Hepatocyte (in vitro differentiated cells): ENCODE measurements at regions not wholly inside any gene's neighbourhood (a gene's known extent, or its start where the extent isn't known, plus 50 kb on each side); places are given as distances from the start of the nearest gene placed in this dataset.

ENCODE experiments used
- DNase-seq: peaks from one replicate; pipeline ENCODE4 v3.0.0-alpha.2; 2016; ENCODE audit warnings: low spot score
- H2AFZ ChIP-seq: fragments of 200-600 bp; sonication (generic); 2 replicates; pipeline ENCODE4 v1.6.0; 2016; ENCODE audit warnings: antibody characterized with exemption, mild to moderate bottlenecking
- H3K27ac ChIP-seq: fragments of 200-600 bp; sonication (generic); 2 replicates; pipeline ENCODE4 v1.5.1; 2016; ENCODE audit warnings: mild to moderate bottlenecking
- H3K27me3 ChIP-seq: fragments of 200-600 bp; sonication (generic); 2 replicates; pipeline ENCODE4 v1.6.1; 2016
- H3K36me3 ChIP-seq: fragments of 200-600 bp; sonication (generic); replicated peaks from 2 replicates; pipeline ENCODE4 v1.5.1; 2016; ENCODE audit warnings: low read depth; ENCODE audit not compliant: insufficient read depth
- H3K4me1 ChIP-seq: fragments of 200-600 bp; sonication (generic); 2 replicates; pipeline ENCODE4 v1.5.1; 2016; ENCODE audit warnings: mild to moderate bottlenecking, moderate library complexity; ENCODE audit not compliant: insufficient read depth
- H3K4me2 ChIP-seq: fragments of 200-600 bp; sonication (generic); 2 replicates; pipeline ENCODE4 v1.6.0; 2016
- H3K4me3 ChIP-seq: fragments of 200-600 bp; sonication (generic); 2 replicates; pipeline ENCODE4 v1.5.1; 2016; ENCODE audit warnings: mild to moderate bottlenecking
- H3K79me2 ChIP-seq: fragments of 200-600 bp; sonication (generic); 2 replicates; pipeline ENCODE4 v1.6.0; 2017; ENCODE audit warnings: mild to moderate bottlenecking
- H3K9me2 ChIP-seq: fragments of 200-600 bp; sonication (generic); replicated peaks from 2 replicates; pipeline ENCODE4 v1.6.0; 2017; ENCODE audit warnings: mild to moderate bottlenecking; ENCODE audit not compliant: insufficient read depth
- H3K9me3 ChIP-seq: fragments of 200-600 bp; sonication (generic); 2 replicates; pipeline ENCODE4 v1.5.1; 2016; ENCODE audit warnings: low read depth, mild to moderate bottlenecking
- H4K20me1 ChIP-seq: fragments of 200-600 bp; sonication (generic); 2 replicates; pipeline ENCODE4 v1.6.0; 2016; ENCODE audit warnings: mild to moderate bottlenecking; ENCODE audit not compliant: insufficient read depth, poor library complexity, severe bottlenecking
- EZH2 ChIP-seq: fragments of 200-600 bp; sonication (generic); IDR thresholded peaks from 2 replicates; pipeline ENCODE4 v1.6.1; 2016; ENCODE audit warnings: antibody characterized with exemption, mild to moderate bottlenecking, borderline replicate concordance
- EZH2phosphoT487 ChIP-seq: fragments of 200-600 bp; sonication (generic); IDR thresholded peaks from one replicate; pipeline ENCODE4 v1.6.1; 2018; ENCODE audit warnings: antibody characterized with exemption, mild to moderate bottlenecking, low read depth, moderate library complexity; ENCODE audit not compliant: unreplicated experiment, severe bottlenecking
- WGBS: methylation state at CpG from one replicate; pipeline ENCODE4 v1.1.6; 2016; ENCODE audit warnings: low lambda C conversion rate; ENCODE audit errors: missing lambda C conversion rate; 5-methylcytosine and 5-hydroxymethylcytosine counted together
- TF ChIP-seq, protein P1 (sequence below): fragments of 200-600 bp; sonication (generic); IDR thresholded peaks from 2 replicates; pipeline ENCODE4 v1.5.1; 2016; ENCODE audit warnings: antibody characterized with exemption, mild to moderate bottlenecking; ENCODE audit not compliant: poor library complexity

DNA sequence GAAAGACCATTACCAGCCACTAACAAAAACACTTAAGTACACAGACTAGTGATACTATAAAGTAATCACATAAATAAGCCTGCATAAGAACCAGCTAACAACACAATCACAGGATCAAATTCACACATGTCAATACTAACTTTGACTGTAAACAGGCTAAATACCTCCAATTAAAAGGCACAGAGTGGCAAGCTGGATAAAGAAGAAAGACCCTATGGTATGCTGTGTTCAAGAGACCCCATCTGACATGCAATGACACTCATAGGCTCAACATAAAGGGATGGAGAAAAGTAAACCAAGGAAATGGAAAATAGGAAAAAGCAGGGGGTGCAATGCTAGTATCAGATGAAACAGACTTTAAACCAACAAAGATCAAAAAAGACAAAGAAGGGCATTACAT lies 631.8 kb upstream of the NOX3 start:
- no peaks in the 10 kb centered on the region for H3K36me3 ChIP-seq
- no peaks in the 10 kb centered on the region for H3K9me2 ChIP-seq
- H3K27ac ChIP-seq, result no peak overlapping the region
- H3K4me3 ChIP-seq, result no peak overlapping the region
- no peaks in the 10 kb centered on the region for H3K4me1 ChIP-seq
- no peak for DNase-seq
- H2AFZ ChIP-seq, result no peak overlapping the region
- no peaks in the 10 kb centered on the region for H3K9me3 ChIP-seq
- no peak overlapping the region for H3K4me2 ChIP-seq
- no peaks in the 10 kb centered on the region for H3K27me3 ChIP-seq
- no peak for TF ChIP-seq EZH2phosphoT487
- TF ChIP-seq EZH2, result no peak
- TF ChIP-seq, protein P1, sequence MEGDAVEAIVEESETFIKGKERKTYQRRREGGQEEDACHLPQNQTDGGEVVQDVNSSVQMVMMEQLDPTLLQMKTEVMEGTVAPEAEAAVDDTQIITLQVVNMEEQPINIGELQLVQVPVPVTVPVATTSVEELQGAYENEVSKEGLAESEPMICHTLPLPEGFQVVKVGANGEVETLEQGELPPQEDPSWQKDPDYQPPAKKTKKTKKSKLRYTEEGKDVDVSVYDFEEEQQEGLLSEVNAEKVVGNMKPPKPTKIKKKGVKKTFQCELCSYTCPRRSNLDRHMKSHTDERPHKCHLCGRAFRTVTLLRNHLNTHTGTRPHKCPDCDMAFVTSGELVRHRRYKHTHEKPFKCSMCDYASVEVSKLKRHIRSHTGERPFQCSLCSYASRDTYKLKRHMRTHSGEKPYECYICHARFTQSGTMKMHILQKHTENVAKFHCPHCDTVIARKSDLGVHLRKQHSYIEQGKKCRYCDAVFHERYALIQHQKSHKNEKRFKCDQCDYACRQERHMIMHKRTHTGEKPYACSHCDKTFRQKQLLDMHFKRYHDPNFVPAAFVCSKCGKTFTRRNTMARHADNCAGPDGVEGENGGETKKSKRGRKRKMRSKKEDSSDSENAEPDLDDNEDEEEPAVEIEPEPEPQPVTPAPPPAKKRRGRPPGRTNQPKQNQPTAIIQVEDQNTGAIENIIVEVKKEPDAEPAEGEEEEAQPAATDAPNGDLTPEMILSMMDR, result no peak
- H3K79me2 ChIP-seq, result no peaks in the 10 kb centered on the region
- H4K20me1 ChIP-seq, result no peaks in the 10 kb centered on the region

- no peak for DNase-seq
- TF ChIP-seq EZH2 (no peak), EZH2phosphoT487 (no peak)
- TF ChIP-seq, protein P1, result no peak
- H2AFZ ChIP-seq, result no peak overlapping the region
- H3K4me1 ChIP-seq, result no peaks in the 10 kb centered on the region
- no peaks in the 10 kb centered on the region for H3K9me2 ChIP-seq
- no peaks in the 10 kb centered on the region for H3K9me3 ChIP-seq
- H3K79me2 ChIP-seq, result no peaks in the 10 kb centered on the region
- no peaks in the 10 kb centered on the region for H3K36me3 ChIP-seq
- H3K27ac ChIP-seq, result no peak overlapping the region
- 76% methylated on average over 3 of the region's 3 CpGs for WGBS
- no peak overlapping the region for H3K4me2 ChIP-seq
- no peak overlapping the region for H3K4me3 ChIP-seq
- H4K20me1 ChIP-seq, result no peaks in the 10 kb centered on the region
- no peaks in the 10 kb centered on the region for H3K27me3 ChIP-seq
Observed at GRCh38 chr6:156082012-156082411, 626.4 kb upstream of the NOX3 start.

DNA sequence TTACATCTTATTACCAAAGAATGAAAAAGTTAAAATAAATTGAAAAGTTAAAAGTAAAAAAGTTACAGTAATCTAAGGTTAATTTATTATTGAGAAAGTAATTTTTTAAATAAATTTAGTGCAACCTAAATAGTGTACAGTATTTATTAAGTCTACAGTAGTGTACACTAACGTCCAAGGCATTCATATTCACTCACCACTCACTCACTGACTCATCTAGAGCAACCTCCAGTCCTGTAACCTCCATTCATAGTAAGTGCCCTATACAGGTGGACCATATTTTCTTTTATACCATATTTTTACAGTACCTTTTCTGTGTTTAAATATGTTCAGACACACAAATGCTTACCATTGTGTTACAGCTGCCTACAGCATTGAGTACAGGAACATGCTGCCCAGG lies 624.7 kb upstream of the NOX3 start:
- TF ChIP-seq EZH2 (no peak), EZH2phosphoT487 (no peak)
- TF ChIP-seq, protein P1, result no peak
- Histone ChIP-seq H3K79me2 (no peaks in the 10 kb centered on the region), H4K20me1 (no peaks in the 10 kb centered on the region), H3K9me2 (no peaks in the 10 kb centered on the region), H3K27ac (no peak overlapping the region), H3K36me3 (no peaks in the 10 kb centered on the region), H3K4me2 (no peak overlapping the region), H3K27me3 (no peaks in the 10 kb centered on the region), H3K4me3 (no peak overlapping the region), H3K9me3 (no peaks in the 10 kb centered on the region), H3K4me1 (no peaks in the 10 kb centered on the region), H2AFZ (no peak overlapping the region)
- 84% methylated on average over 1 of the region's 1 CpG for WGBS
- no peak for DNase-seq

- TF ChIP-seq, protein P1, result no peak
- TF ChIP-seq EZH2 (no peak), EZH2phosphoT487 (no peak)
- Histone ChIP-seq H2AFZ (no peak overlapping the region), H3K27me3 (no peaks in the 10 kb centered on the region), H3K4me3 (no peak overlapping the region), H3K79me2 (no peaks in the 10 kb centered on the region), H3K9me3 (no peaks in the 10 kb centered on the region), H3K9me2 (no peaks in the 10 kb centered on the region), H3K4me2 (no peak overlapping the region), H4K20me1 (no peaks in the 10 kb centered on the region), H3K36me3 (no peaks in the 10 kb centered on the region), H3K4me1 (no peaks in the 10 kb centered on the region), H3K27ac (no peak overlapping the region)
- WGBS, result 65% methylated on average over 4 of the region's 4 CpGs
- no peak for DNase-seq
Observed at GRCh38 chr6:156068881-156069280, 613.2 kb upstream of the NOX3 start.
